HG02642 (cell line): ENCODE measurements at regions not wholly inside any gene's neighbourhood (a gene's known extent, or its start where the extent isn't known, plus 50 kb on each side); places are given as distances from the start of the nearest gene placed in this dataset.
"Not testable (repeated sequence)": the region's sequence is repeated elsewhere in the genome, so short reads cannot be mapped to it uniquely, and the experiment has no call there.

ENCODE experiments used
- ATAC-seq: cut with Tn5 transposase; IDR thresholded peaks from one replicate; pipeline ENCODE4 v1.9.1; 2021; ENCODE audit warnings: mild to moderate bottlenecking; ENCODE audit not compliant: unreplicated experiment, poor library complexity

GRCh38 chr16:85234310-85235204 lies 122.3 kb upstream of the CIBAR2 start:
- ATAC-seq, result no peak

- ATAC-seq, result no peak
Observed at GRCh38 chr16:85235991-85236817, 123.9 kb upstream of the CIBAR2 start.

DNA sequence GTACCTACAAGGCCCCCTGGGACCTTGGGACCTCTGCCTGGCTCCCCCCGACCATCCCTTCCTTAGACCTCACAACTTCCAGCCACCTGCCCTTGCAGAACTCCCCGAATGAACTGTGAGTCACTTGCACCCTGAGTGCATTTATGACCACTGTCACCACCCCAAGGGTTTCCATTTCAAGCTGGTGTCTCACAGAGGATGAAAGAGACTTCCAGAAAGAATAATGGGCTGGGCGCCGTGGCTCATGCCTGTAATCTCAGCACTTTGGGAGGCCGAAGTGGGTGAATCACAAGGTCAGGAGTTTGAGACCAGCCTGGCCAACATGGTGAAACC lies 124.5 kb upstream of the CIBAR2 start:
- ATAC-seq, result no peak

GRCh38 chr16:85237817-85238216 lies 125.5 kb upstream of the CIBAR2 start:
- ATAC-seq, result no peak

- no peak for ATAC-seq
Observed at GRCh38 chr16:85238233-85238647, 126.0 kb upstream of the CIBAR2 start.

DNA sequence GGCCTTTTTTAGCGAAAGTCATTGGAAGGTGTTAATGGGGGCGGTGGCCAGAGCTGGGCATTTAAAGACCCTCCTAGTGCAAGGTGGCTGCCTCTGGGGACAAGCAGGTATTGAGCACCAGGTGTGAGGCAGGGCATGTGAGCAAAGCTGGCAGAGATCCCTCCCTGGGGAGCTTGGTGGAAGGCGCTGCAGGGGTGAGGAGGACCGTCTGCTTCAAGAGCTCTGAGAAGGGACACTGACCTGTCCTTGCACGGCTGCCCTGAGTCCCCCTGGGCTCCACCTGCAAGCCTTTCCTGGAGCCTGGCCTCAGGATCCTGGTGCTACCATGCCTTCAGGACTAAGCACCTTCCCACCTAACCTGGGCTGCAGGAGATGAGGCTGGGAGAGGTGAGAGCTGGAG lies 127.0 kb upstream of the CIBAR2 start:
- no peak for ATAC-seq

DNA sequence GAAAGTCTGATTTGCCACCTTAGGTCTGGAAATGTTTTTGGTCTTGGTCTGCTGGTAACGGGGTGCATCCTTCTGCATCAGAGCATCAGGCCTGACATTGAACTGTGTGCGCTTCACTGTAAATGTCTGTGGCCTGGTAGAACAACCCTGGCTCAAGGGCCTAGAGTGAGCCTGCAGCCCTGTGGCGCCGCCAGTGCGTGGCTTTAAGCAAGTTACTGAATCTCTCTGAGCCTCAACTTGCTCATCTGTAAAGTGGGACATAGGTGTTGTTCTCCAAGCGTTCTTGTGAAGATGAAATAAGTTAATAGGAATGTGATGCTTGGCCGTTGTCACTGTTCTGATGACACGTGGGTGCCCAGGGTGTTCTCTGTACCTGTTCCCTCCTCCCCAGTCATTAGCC lies 127.6 kb upstream of the CIBAR2 start:
- ATAC-seq, result no peak

- ATAC-seq, result no peak
Observed at GRCh38 chr16:85240982-85241924, 129.0 kb upstream of the CIBAR2 start.

GRCh38 chr16:85242140-85242539 lies 129.9 kb upstream of the CIBAR2 start:
- ATAC-seq, result no peak

GRCh38 chr16:85243308-85243707 lies 131.0 kb upstream of the CIBAR2 start:
- ATAC-seq, result no peak

DNA sequence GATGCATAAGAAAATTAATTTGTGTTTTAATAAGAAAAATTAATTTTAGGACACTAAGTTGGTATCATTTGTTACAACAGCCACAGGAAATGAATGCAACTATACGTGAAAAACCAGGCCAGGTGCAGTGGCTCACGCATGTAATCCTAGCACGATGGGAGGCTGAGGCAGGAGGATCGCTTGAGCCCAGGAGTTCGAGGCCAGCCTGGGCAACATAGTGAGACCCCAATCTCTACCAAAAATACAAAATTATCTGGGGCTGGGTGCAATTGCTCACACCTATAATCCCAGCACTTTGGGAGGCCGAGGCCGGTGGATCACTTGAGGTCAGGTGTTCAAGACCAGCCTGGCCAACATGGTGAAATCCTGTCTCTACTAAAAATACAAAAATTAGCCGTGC lies 132.2 kb upstream of the CIBAR2 start:
- ATAC-seq, result not testable (repeated sequence)

DNA sequence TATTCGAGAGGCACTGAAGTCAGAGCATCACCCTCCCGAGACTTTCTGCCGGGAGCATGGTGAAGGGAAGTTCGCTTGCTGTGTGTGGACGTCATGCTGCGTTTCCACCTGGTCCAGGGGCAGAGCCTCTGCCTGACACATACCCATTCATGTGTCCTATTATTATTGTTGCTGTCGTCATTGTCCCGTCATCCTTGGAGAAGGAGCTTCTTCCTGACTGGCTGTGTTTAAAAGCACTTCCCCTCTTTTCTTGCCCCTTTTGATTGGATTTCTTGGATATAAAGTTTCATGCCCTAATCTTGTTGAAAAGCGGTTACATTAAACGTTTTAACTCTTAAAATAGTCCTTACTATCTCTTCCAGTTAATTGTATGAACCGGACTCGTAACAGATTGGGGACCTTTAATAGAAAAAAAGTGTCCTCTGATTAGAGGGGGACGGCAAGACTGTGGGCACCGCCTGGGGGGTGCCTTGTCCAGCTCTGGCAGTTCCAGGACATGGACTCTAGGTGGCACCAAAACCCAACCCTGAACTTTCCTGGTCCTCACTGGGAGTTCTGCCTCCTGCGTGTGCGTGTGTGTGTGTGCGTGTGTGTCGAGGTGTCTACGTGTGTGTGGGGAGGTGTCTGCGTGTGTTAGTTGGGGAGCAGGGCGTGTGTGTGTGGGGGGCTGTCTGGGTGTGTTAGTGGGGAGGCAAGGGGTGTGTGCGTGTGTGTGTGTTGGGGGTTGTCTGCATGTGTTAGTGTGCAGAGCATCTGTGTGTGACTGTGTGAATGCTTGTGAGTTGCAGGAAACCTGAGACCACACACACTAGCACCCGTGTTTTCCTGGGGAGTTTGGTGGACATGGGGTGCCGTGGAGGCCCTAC lies 133.3 kb upstream of the CIBAR2 start:
- ATAC-seq, result no peak

DNA sequence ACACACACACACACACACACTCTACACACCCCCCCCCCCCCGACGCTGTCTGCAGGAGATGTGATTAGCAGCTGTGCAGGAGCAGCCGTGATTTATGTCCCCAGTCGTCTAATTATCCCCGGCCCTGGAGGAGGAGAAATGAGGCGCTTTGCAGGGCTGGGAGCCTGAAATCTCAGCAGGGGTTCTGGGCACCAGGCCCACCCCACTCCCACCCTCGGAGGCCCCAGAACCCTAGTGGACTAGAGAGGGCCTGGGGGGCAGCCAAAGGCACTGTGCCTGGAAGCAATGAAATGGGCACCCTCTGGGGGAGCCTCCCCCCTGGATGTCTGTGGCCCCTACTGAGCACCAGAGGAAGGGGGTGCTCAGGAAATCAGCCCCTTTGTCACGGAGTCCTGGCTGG lies 134.2 kb upstream of the CIBAR2 start:
- ATAC-seq, result no peak

GRCh38 chr16:85246973-85247372 lies 134.7 kb upstream of the CIBAR2 start:
- ATAC-seq, result no peak

DNA sequence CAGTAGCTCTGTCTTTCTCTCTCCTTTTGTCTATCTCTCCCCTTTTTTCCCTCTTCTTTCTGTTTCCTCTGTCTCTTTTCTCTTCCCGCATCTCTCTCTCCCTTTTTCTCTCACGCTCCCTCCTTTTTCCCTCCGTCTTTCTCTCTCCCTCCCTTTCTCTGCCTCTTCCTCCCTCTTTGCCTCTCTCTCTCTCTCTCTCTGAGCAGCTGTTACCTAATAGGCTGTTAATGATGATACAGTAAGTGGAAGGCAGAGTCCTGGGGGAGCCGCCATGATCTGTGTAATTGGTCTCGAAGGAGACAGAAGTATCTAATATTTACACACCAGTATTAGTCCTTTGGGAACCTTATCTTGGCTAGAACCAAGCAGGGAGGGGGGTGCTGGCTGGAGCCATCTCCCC lies 136.1 kb upstream of the CIBAR2 start:
- ATAC-seq, result no peak

DNA sequence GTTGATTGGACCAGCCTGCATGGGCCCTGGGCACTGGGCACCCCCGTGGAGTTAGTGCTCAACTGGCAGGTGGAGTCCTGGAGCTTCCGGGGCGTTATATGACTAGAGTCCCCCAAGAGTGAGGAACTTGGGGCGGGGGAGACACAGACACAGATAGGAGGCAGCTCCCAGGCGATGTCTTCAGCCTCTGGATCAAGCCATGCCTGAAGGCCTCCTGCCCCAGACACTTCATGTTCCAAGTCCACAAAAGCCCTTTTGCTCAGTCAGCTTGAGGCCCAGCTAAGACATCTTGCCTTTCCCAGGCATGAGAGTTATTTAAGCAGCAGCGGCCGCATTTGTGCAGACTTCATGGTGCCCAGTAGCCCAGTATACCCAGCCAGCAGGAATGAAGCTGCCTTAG lies 136.6 kb upstream of the CIBAR2 start:
- ATAC-seq, result no peak

- no peak for ATAC-seq
Observed at GRCh38 chr16:85249418-85250146, 137.3 kb upstream of the CIBAR2 start.

DNA sequence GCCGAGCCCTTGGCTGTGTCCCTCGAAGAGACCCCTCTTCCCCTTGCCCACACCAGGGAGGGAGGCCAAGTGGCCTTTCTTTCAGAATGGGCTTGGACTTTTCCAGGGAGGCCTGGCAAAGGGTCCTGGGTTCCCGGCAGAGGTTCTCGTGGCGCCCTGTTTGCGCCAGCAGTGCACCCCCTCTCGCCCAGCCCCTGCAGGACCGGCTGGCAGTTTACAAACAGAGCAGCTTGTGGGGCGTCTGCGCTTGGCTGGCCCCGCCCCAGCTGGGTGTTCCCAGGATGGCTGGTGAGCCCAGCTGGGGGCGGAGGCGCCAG lies 137.8 kb upstream of the CIBAR2 start:
- ATAC-seq, result no peak

GRCh38 chr16:85250609-85251223 lies 138.4 kb upstream of the CIBAR2 start:
- no peak for ATAC-seq
